ENCODE measurements at regions not wholly inside any gene's neighbourhood (a gene's known extent, or its start where the extent isn't known, plus 50 kb on each side); places are given as distances from the start of the nearest gene placed in this dataset.

DNA sequence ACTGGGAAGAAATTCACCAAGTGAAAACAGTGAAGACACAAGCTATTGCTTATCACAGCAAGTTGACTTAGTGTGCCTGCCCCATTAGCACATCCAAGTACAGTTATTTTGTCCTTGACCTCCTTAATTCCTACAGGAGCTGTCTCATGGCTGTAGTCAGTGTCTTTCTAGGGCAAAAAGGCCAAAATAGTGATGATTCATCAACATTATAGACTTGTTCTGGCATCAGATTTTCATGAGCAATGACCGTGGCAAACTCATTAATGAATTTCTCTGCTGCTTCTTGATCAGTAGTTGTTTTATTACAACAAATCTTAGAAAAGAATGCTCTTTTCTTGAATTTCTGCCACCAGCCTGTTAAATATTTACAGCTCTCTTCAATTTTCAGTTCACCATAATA, 1169.3 kb upstream of the DDX18 start:
- TF ChIP-seq, protein P1, sequence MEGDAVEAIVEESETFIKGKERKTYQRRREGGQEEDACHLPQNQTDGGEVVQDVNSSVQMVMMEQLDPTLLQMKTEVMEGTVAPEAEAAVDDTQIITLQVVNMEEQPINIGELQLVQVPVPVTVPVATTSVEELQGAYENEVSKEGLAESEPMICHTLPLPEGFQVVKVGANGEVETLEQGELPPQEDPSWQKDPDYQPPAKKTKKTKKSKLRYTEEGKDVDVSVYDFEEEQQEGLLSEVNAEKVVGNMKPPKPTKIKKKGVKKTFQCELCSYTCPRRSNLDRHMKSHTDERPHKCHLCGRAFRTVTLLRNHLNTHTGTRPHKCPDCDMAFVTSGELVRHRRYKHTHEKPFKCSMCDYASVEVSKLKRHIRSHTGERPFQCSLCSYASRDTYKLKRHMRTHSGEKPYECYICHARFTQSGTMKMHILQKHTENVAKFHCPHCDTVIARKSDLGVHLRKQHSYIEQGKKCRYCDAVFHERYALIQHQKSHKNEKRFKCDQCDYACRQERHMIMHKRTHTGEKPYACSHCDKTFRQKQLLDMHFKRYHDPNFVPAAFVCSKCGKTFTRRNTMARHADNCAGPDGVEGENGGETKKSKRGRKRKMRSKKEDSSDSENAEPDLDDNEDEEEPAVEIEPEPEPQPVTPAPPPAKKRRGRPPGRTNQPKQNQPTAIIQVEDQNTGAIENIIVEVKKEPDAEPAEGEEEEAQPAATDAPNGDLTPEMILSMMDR (IDR thresholded peaks at IDR 0.05; ENCODE audit: low read depth, low read length, missing control alignments), result no peak
- no peak for DNase-seq (ENCODE audit: extremely low read depth, low read depth)
- H3K4me3 ChIP-seq (replicated peaks; ENCODE audit: low read depth, low read length), result no peak overlapping the region

DNA sequence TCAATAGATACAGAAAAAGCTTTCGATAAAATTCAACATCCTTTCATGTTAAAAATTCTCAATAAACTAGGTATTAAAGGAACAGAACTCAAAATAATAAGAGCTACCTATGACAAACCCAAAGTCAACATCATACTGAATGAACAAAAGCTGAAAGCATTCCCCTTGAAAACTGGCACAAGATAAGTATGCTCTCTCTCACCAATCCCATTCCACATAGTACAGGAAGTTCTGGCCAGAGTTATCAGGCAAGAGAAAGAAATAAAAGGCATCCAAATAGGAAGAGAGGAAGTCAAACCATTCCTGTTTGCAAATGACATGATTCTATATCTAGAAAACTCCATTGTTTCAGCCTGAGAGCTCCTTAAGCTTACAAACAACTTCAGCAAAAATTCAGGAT, 1145.8 kb upstream of the DDX18 start:
- DNase-seq (ENCODE audit: extremely low read depth, low read depth), result no peak
- no peak overlapping the region for H3K4me3 ChIP-seq (replicated peaks; ENCODE audit: low read depth, low read length)
- TF ChIP-seq, protein P1 (IDR thresholded peaks at IDR 0.05; ENCODE audit: low read depth, low read length, missing control alignments), result no peak

DNA sequence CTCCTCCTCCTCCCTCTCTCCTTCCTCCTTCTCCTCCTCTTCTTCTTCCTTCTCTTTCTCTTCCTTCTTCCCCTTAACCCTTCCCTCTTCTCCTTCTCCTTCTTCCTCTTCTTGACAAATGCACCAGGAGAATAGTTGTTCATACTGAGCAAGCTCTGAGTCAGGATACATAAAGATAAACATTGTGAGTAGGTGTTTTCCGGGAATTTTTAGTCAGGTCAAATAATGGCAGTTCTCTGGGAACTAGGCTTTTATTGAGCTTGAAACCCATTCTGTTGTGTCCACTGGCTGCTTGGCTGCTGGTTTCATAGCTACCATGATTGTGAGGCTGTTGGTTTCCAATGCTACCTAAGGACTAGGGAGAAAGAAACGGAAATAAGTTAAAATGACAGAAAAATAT, 1144.7 kb upstream of the DDX18 start:
- TF ChIP-seq, protein P1 (IDR thresholded peaks at IDR 0.05; ENCODE audit: low read depth, low read length, missing control alignments), result no peak
- DNase-seq (ENCODE audit: extremely low read depth, low read depth), result no peak
- no peak overlapping the region for H3K4me3 ChIP-seq (replicated peaks; ENCODE audit: low read depth, low read length)

DNA sequence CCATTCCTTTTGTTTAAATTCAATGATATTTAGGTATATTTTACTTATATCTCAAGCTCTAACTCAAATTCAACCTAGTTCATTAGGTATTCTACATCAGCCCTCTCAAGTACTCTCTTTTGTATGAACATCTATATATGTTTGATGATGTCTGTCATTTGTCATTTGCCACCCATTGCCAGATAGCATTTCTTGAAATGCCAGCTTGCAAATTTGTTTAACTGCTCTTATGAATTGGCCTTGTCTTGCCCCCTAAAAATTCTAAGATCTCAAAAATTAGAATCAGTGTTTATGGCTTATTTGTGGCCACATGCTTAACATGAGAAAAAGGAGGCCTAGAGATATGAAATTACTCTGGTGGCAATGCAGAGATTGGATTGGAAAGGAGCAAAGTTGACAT, 1140.3 kb upstream of the DDX18 start:
- no peak for DNase-seq (ENCODE audit: extremely low read depth, low read depth)
- H3K4me3 ChIP-seq (replicated peaks; ENCODE audit: low read depth, low read length), result no peak overlapping the region
- TF ChIP-seq, protein P1 (IDR thresholded peaks at IDR 0.05; ENCODE audit: low read depth, low read length, missing control alignments), result no peak

DNA sequence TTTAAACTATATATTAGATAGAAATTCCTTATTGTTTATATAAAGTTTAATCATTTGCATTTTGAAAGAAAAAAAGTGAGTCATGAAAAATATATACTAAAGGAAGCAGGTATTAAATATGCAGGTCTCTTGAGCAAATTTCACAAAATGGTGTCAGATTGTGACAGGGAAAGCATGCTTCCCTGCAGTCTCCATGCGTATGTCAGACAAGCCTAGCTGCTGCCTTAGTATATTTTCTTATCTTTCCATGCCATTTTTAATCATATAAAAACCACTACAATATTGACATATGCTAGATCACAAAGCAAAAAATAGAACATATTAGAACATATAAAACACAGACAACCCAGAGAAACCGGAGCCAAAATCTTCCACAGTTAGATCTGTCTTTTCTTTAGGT, 1137.7 kb upstream of the DDX18 start:
- H3K4me3 ChIP-seq (replicated peaks; ENCODE audit: low read depth, low read length), result no peak overlapping the region
- DNase-seq (ENCODE audit: extremely low read depth, low read depth), result no peak
- TF ChIP-seq, protein P1 (IDR thresholded peaks at IDR 0.05; ENCODE audit: low read depth, low read length, missing control alignments), result no peak

DNA sequence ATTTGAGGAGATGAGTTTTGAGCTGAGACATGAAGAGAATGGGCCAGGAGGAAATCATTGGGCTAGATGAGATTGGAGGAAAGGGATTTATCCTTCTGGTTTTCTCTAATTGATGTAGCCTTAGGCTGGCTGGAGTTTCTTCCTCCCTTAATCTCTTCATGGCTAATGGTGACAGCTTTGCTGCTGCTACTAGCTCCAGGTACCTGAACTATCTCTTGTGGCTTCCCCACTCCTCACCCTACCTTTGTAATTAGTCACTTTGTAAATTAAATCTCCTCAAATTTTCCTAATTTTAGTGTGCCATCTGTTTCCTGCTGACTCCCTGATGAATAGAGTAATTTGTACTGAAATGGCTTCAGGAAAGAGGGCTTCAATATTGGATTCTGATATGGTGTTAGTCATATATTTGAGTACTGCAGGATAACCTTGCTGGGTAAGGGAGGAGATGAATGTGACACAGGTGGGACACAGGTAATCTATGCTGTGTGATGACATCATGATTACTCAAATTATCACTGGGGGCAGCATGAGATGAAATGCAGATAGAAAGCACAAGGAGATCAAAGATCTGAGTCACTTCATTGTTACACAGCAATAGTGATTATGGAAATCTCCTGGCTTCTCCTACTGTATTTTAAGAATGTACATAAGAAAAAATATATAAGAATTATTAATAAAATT, 1134.1 kb upstream of the DDX18 start:
- DNase-seq (ENCODE audit: extremely low read depth, low read depth), result no peak
- TF ChIP-seq, protein P1 (IDR thresholded peaks at IDR 0.05; ENCODE audit: low read depth, low read length, missing control alignments), result no peak
- H3K4me3 ChIP-seq (replicated peaks; ENCODE audit: low read depth, low read length), result no peak overlapping the region

DNA sequence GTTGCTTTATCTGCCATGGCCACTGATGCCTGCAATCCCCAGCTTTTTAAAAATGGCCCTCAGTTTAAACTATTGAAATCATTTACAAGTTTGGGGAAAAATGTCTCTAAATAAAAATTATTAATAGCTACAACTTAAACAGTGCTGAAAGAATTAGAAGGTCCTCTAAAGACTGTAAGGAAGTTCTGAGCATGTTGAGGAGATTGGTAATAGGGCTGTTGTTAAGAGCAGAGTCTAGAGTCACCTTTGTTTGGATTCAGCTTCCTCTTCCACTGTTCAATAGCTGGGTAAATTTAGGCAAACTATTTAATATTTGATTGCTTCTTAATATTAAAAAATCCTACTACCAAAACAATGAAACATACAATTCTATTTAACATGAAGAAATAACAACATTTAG, 1127.1 kb upstream of the DDX18 start:
- no peak for DNase-seq (ENCODE audit: extremely low read depth, low read depth)

More for the DNA sequence above, 1127.1 kb upstream of the DDX18 start:
- H3K4me3 ChIP-seq (replicated peaks; ENCODE audit: low read depth, low read length), result no peak overlapping the region
- TF ChIP-seq, protein P1 (IDR thresholded peaks at IDR 0.05; ENCODE audit: low read depth, low read length, missing control alignments), result no peak
